D721Med (cell line): ENCODE measurements at regions not wholly inside any gene's neighbourhood (a gene's known extent, or its start where the extent isn't known, plus 50 kb on each side); places are given as distances from the start of the nearest gene placed in this dataset.
"Not testable (repeated sequence)": the region's sequence is repeated elsewhere in the genome, so short reads cannot be mapped to it uniquely, and the experiment has no call there.

ENCODE experiments used
- DNase-seq: peaks from one replicate; pipeline ENCODE4 v3.0.0; 2011; ENCODE audit warnings: low spot score; ENCODE audit not compliant: insufficient read length
- FAIRE-seq: peaks from 2 replicates; lab custom pipeline; 2011; peaks lifted over from hg19 to GRCh38; lab: Jason Lieb, UNC
- TF ChIP-seq, protein P1 (sequence below): IDR thresholded peaks from 2 replicates; pipeline ENCODE4 v1.5.1; 2012; ENCODE audit warnings: mild to moderate bottlenecking, control low read depth; ENCODE audit not compliant: insufficient read depth; ENCODE audit errors: missing control alignments

DNA sequence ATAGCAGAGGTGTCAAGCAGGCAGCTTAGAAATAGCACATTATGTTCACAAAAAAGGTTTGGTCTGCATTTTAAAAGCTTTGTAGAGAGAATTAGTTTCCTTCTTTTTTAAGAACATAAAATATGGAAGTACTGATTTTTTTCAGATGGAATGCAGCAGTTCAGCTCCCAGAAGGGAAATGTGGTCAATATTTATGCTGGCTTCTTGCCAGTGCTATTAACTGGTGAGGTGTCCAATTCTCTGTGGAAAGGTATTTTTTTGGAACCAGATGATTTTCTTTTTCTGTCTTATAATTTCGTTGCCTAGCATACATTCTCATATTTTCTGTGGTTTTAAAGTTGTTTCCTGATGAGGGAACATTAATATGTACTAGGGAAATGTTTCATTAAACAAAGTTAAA lies 211.4 kb upstream of the ZNF385D start:
- DNase-seq: no peak
- no peak for FAIRE-seq
- TF ChIP-seq, protein P1, sequence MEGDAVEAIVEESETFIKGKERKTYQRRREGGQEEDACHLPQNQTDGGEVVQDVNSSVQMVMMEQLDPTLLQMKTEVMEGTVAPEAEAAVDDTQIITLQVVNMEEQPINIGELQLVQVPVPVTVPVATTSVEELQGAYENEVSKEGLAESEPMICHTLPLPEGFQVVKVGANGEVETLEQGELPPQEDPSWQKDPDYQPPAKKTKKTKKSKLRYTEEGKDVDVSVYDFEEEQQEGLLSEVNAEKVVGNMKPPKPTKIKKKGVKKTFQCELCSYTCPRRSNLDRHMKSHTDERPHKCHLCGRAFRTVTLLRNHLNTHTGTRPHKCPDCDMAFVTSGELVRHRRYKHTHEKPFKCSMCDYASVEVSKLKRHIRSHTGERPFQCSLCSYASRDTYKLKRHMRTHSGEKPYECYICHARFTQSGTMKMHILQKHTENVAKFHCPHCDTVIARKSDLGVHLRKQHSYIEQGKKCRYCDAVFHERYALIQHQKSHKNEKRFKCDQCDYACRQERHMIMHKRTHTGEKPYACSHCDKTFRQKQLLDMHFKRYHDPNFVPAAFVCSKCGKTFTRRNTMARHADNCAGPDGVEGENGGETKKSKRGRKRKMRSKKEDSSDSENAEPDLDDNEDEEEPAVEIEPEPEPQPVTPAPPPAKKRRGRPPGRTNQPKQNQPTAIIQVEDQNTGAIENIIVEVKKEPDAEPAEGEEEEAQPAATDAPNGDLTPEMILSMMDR: no peak

DNA sequence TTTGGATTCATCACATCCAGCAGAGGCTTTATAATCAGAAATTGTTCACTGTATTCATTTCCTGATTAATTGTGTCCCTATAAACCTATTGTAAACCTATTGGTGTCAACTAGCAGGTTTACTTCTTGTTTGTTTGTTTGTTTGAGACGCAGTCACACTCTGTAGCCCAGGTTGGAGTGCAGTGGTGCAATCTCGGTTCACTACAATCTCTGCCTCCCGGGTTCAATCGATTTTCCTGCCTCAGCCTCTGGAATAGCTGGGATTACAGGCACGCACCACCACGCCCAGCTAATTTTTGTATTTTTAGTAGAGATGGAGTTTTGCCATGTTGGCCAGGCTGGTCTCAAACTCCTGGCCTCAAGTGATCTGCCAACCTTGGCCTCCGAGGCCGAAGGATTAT lies 215.4 kb upstream of the ZNF385D start:
- not testable (repeated sequence) for FAIRE-seq, DNase-seq

DNA sequence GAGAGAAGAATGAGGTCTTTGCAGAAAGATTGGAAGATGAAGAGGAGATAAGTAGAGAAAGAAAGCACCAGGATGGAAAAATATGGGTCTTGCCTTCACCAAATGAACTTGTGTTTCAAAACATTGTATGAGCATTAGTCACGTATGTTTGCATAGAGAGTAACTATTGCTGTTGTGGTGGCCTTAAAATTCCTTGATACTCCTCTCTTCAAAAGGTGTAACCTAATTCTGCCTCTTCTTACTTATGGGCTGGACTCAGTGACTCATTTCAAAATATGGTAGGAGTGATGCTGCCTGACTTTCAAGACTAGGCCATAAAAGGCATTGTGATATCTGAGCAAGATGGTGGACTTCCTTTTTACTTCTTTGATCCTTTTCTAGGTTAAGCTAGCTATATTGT lies 228.7 kb upstream of the ZNF385D start:
- DNase-seq (no peak), FAIRE-seq (no peak)
- TF ChIP-seq, protein P1: no peak

DNA sequence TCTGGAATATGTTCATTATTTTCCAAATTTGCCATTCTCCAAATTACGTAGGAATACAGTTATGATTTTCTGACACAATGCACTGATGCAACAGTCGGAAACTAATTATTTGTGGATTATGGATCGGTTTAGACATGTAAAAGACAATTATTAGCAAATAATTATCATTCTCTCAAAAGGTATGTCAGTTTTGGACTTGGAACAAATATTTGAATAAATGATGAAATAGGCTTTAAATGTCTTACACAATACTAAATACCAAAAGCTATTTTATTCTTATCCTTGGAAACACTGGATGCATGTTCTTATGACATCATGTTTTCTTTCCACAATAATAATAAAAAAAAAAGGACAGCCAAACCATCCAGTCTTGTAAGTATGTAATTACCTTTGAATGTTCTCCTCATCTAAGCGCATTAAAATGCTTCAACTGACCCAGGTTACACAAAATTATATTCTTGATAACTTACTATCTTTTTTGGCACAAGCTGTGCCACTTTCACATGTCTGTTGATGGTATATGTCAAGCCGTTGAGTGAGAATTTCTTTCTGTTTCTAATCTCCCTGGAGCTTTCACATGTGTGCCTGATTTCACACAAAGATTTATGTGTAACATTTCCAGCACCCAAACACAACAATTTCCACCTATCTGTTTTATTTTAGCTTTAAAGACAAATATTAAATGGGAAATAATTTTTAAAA lies 238.5 kb upstream of the ZNF385D start:
- no peak for FAIRE-seq
- DNase-seq: no peak
- TF ChIP-seq, protein P1: no peak

DNA sequence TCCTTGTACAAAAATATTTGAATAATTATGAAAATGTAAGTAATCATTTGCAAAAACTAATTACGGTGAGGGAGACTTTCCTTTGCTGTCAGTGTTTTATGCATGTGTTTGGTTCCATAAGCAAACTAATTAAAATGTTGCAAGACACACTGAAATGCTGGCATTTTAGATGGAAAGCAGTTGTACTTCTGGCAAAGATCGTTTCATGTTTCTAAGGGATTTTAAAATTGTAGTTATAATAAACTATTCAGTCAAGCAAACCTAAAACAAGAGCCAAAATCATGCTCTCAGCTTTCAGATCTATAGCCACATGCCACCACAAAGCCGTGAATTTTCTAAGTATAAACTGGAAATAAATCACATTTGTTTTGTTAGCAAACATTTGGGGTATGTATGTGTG lies 240.1 kb upstream of the ZNF385D start:
- TF ChIP-seq, protein P1: no peak
- DNase-seq: no peak
- FAIRE-seq: no peak

DNA sequence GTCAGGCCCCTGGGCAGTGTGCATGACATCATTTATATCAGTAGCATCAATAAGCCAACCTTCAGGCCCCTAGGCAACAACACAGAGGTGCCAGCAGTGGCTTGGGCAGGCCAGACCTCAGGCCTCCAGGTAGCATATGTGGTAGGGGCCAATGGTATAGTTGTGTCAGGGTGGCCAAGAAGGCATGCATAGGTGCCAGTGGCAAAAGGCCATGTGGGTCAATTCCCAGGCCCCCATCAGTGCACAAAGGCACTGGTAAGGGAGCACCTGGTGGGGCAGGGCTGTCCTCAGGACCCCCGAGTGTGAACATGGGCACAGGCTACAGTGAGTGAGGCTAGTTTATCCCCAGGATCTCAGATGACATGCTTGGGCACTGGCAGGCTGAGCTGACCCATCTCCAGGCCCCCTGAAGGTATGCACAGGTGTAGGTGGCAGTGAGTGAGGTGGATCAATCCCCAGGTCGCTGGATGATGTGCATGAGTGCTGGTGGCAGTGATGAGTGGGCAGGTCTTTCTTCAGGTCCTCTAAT lies 244.1 kb upstream of the ZNF385D start:
- FAIRE-seq (no peak), DNase-seq (no peak)
- TF ChIP-seq, protein P1: no peak

DNA sequence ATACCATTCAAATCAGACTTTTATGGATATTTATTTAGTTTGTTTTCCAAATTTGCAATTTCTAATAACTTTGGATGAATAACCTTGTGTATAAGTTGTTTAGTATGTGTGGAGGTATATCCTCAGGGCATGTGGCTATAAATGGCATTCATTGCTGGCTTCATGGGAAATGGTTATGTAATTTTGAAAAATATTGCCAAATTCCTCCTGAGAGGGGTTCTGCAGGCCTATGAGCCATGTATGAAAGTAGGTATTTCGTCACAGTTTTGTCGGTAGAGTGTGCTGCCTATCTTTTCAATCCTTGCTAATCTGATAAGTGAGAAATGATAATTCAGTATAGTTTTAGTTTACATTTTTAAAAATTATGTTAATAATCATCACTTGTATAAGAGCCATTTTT lies 256.4 kb upstream of the ZNF385D start:
- DNase-seq (no peak), FAIRE-seq (no peak)
- TF ChIP-seq, protein P1: no peak
